H1 (cell line): ENCODE measurements at regions not wholly inside any gene's neighbourhood (a gene's known extent, or its start where the extent isn't known, plus 50 kb on each side); places are given as distances from the start of the nearest gene placed in this dataset.

Experiments used
- CTCF ChIA-PET: fragments of 300-600 bp; sonication (Branson Sonifier 250); formaldehyde crosslinking; loops from one replicate; lab custom pipeline; 2021; ENCODE audit not compliant: partially characterized antibody; lab: Charles Lee
- POLR2A ChIA-PET: fragments of 300-600 bp; sonication (Branson Sonifier 250); formaldehyde crosslinking; loops from one replicate; lab custom pipeline; 2021; ENCODE audit warnings: inconsistent platforms; ENCODE audit not compliant: partially characterized antibody; lab: Charles Lee
- DNase-seq, 2 experiments: peaks; one replicate each; pipeline versions ENCODE4 v3.0.0 to v3.0.0-alpha.2; 2010 to 2022; ENCODE audit warnings: low spot score in 2 of 2, low read depth in 1 of 2, mixed read lengths in 1 of 2
- FAIRE-seq: peaks from 2 replicates; lab custom pipeline; 2011; peaks lifted over from hg19 to GRCh38; lab: Jason Lieb, UNC
- H2AFZ ChIP-seq: 2 replicates; pipeline ENCODE4 v1.8.1; 2012; ENCODE audit warnings: low read length, inconsistent platforms
- H2AK5ac ChIP-seq: 2 replicates; pipeline ENCODE4 v1.6.1; 2013; ENCODE audit warnings: low read depth, low read length
- H2BK120ac ChIP-seq: replicated peaks from 2 replicates; pipeline ENCODE3; 2013; ENCODE audit warnings: low read depth, low read length, inconsistent platforms
- H2BK12ac ChIP-seq: 2 replicates; pipeline ENCODE4 v1.6.1; 2013; ENCODE audit warnings: low read depth, low read length
- H2BK15ac ChIP-seq: 2 replicates; pipeline ENCODE4 v1.6.1; 2013; ENCODE audit warnings: low read length
- H2BK20ac ChIP-seq: 2 replicates; pipeline ENCODE4 v1.6.1; 2013; ENCODE audit warnings: low read length
- H2BK5ac ChIP-seq: 2 replicates; pipeline ENCODE4 v1.6.1; 2013; ENCODE audit warnings: low read depth, low read length
- H3K14ac ChIP-seq: 2 replicates; pipeline ENCODE4 v1.6.1; 2013; ENCODE audit warnings: inconsistent platforms; ENCODE audit not compliant: insufficient read length
- H3K18ac ChIP-seq: 2 replicates; pipeline ENCODE4 v1.6.1; 2013; ENCODE audit warnings: low read length; ENCODE audit errors: extremely low read depth
- H3K23ac ChIP-seq: 2 replicates; pipeline ENCODE4 v1.6.1; 2013; ENCODE audit warnings: inconsistent platforms; ENCODE audit not compliant: insufficient read length
- H3K23me2 ChIP-seq: 2 replicates; pipeline ENCODE4 v1.6.1; 2013; ENCODE audit warnings: low read depth, low read length
- H3K27ac ChIP-seq: 2 replicates; pipeline ENCODE4 v1.6.1; 2011; ENCODE audit warnings: low read depth, low read length, inconsistent platforms
- H3K27me3 ChIP-seq, 4 experiments: replicated peaks in 1 of 4; 1 replicate in 1 of 4; 2 replicates in 3 of 4; pipeline versions ENCODE4 v1.6.1 to v1.8.1; 2011 to 2013; ENCODE audit warnings: low read length in 3 of 4, mild to moderate bottlenecking in 3 of 4, inconsistent platforms in 2 of 4, mixed read lengths in 2 of 4, moderate library complexity in 1 of 4; ENCODE audit not compliant: control insufficient read depth in 3 of 4, insufficient read depth in 3 of 4; ENCODE audit errors: extremely low read depth in 1 of 4
- H3K36me3 ChIP-seq, 4 experiments: 2 replicates each; pipeline versions ENCODE4 v1.6.1 to v1.8.1; 2011 to 2013; ENCODE audit warnings: mild to moderate bottlenecking in 4 of 4, low read length in 3 of 4, moderate library complexity in 2 of 4, control low read depth in 1 of 4, inconsistent platforms in 1 of 4; ENCODE audit not compliant: insufficient read depth in 4 of 4, control insufficient read depth in 2 of 4
- H3K4ac ChIP-seq: replicated peaks from 2 replicates; pipeline ENCODE3; 2013; ENCODE audit warnings: low read length, low read depth, mixed read lengths, inconsistent platforms; ENCODE audit not compliant: insufficient read length
- H3K4me1 ChIP-seq, 4 experiments: replicated peaks in 1 of 4; 1 replicate in 1 of 4; 2 replicates in 3 of 4; pipeline versions ENCODE4 v1.6.1 to v1.8.1; 2011 to 2013; ENCODE audit warnings: low read length in 3 of 4, inconsistent platforms in 2 of 4, mixed read lengths in 1 of 4; ENCODE audit not compliant: insufficient read depth in 4 of 4, control insufficient read depth in 3 of 4
- H3K4me2 ChIP-seq, 2 experiments: 2 replicates each; pipeline versions ENCODE4 v1.6.1 to v1.8.1; 2011 to 2013; ENCODE audit warnings: low read depth in 2 of 2, low read length in 2 of 2, control low read depth in 1 of 2, inconsistent platforms in 1 of 2, mild to moderate bottlenecking in 1 of 2; ENCODE audit not compliant: insufficient read depth in 1 of 2
- H3K4me3 ChIP-seq, 4 experiments: fragments of 200-600, 300-600 bp in 1 of 4; sonication (generic), shearing (Covaris generic), sonication (Bioruptor Twin) in 1 of 4; 2 replicates each; pipeline versions ENCODE4 v1.5.1 to v1.8.1; 2011 to 2016; ENCODE audit warnings: low read length in 4 of 4, low read depth in 3 of 4, control low read depth in 2 of 4, inconsistent platforms in 2 of 4, mild to moderate bottlenecking in 2 of 4, mixed read lengths in 1 of 4, moderate library complexity in 1 of 4; ENCODE audit not compliant: insufficient read depth in 2 of 4; ENCODE audit errors: extremely low read depth in 1 of 4
- H3K56ac ChIP-seq: replicated peaks from 2 replicates; pipeline ENCODE3; 2013; ENCODE audit warnings: low read depth, mild to moderate bottlenecking, mixed read lengths, low read length, inconsistent platforms; ENCODE audit not compliant: insufficient read length
- H3K79me1 ChIP-seq: 2 replicates; pipeline ENCODE4 v1.6.1; 2013; ENCODE audit warnings: low read depth, low read length, control low read depth
- H3K79me2 ChIP-seq, 2 experiments: 2 replicates each; pipeline versions ENCODE4 v1.6.1 to v1.8.1; 2012 to 2013; ENCODE audit warnings: low read length in 2 of 2, mild to moderate bottlenecking in 2 of 2, inconsistent platforms in 1 of 2; ENCODE audit not compliant: insufficient read depth in 2 of 2, control insufficient read depth in 1 of 2
- H3K9ac ChIP-seq, 4 experiments: replicated peaks in 1 of 4; 1 replicate in 1 of 4; 2 replicates in 3 of 4; pipeline versions ENCODE4 v1.6.1 to v1.8.1; 2011 to 2013; ENCODE audit warnings: low read depth in 3 of 4, low read length in 3 of 4, control low read depth in 2 of 4, mild to moderate bottlenecking in 2 of 4, moderate library complexity in 2 of 4, inconsistent platforms in 1 of 4; ENCODE audit errors: extremely low read depth in 1 of 4
- H3K9me3 ChIP-seq, 2 experiments: 2 replicates each; pipeline versions ENCODE4 v1.6.1 to v1.8.1; 2012 to 2013; ENCODE audit warnings: mild to moderate bottlenecking in 2 of 2, moderate library complexity in 2 of 2, control low read depth in 1 of 2, inconsistent platforms in 1 of 2, low read depth in 1 of 2, low read length in 1 of 2, mixed read lengths in 1 of 2; ENCODE audit not compliant: insufficient read depth in 2 of 2
- H4K20me1 ChIP-seq, 2 experiments: replicated peaks in 1 of 2; 2 replicates each; pipeline versions ENCODE3 to v1.8.1; 2011 to 2013; ENCODE audit warnings: inconsistent platforms in 2 of 2, low read length in 2 of 2, mild to moderate bottlenecking in 1 of 2; ENCODE audit not compliant: insufficient read depth in 2 of 2, control insufficient read depth in 1 of 2
- H4K5ac ChIP-seq: 2 replicates; pipeline ENCODE4 v1.6.1; 2013; ENCODE audit warnings: low read length, low read depth, mixed read lengths, inconsistent platforms; ENCODE audit not compliant: insufficient read length
- H4K8ac ChIP-seq: 2 replicates; pipeline ENCODE4 v1.8.0; 2013; ENCODE audit warnings: mild to moderate bottlenecking, moderate library complexity, low read length, inconsistent platforms; ENCODE audit not compliant: insufficient read depth; ENCODE audit errors: extremely low read depth
- H4K91ac ChIP-seq: replicated peaks from 2 replicates; pipeline ENCODE3; 2013; ENCODE audit warnings: low read length, mixed read lengths, inconsistent platforms; ENCODE audit not compliant: insufficient read length
- BACH1 ChIP-seq: IDR thresholded peaks from 2 replicates; pipeline ENCODE4 v1.6.1; 2012; ENCODE audit warnings: low read length, improper control_type of control experiment
- CBX8 ChIP-seq: fragments of 300-800, 300-1000 bp; sonication (generic); IDR thresholded peaks from 2 replicates; pipeline ENCODE4 v1.7.1; 2016; ENCODE audit warnings: low read depth, low read length, borderline replicate concordance
- CHD2 ChIP-seq: IDR thresholded peaks from 2 replicates; pipeline ENCODE4 v1.6.1; 2012; ENCODE audit warnings: low read length, improper control_type of control experiment
- CREB1 ChIP-seq: IDR thresholded peaks from 2 replicates; pipeline ENCODE4 v1.6.1; 2012; ENCODE audit warnings: inconsistent platforms
- E2F6 ChIP-seq: IDR thresholded peaks from 2 replicates; pipeline ENCODE4 v1.6.1; 2012; ENCODE audit warnings: inconsistent platforms
- GTF2F1 ChIP-seq: IDR thresholded peaks from 2 replicates; pipeline ENCODE4 v1.6.1; 2012; ENCODE audit warnings: low read depth, low read length, improper control_type of control experiment, borderline replicate concordance
- JUN ChIP-seq: IDR thresholded peaks from 2 replicates; pipeline ENCODE4 v1.6.1; 2011; ENCODE audit warnings: low read depth, mild to moderate bottlenecking, improper control_type of control experiment, low read length
- JUND ChIP-seq: IDR thresholded peaks from 2 replicates; pipeline ENCODE4 v1.6.1; 2011; ENCODE audit warnings: mild to moderate bottlenecking, improper control_type of control experiment, low read length
- KDM4A ChIP-seq: IDR thresholded peaks from one replicate; pipeline ENCODE4 v1.7.1; 2012; ENCODE audit warnings: low read depth, mild to moderate bottlenecking, moderate library complexity, low read length, inconsistent platforms; ENCODE audit not compliant: severe bottlenecking
- POLR2AphosphoS5 ChIP-seq: IDR thresholded peaks from 2 replicates; pipeline ENCODE4 v1.6.1; 2011; ENCODE audit warnings: low read depth, low read length
- RBBP5 ChIP-seq: IDR thresholded peaks from 2 replicates; pipeline ENCODE4 v1.7.1; 2012; ENCODE audit warnings: low read depth, mild to moderate bottlenecking, inconsistent platforms, low read length, moderate library complexity, borderline replicate concordance
- RFX5 ChIP-seq: IDR thresholded peaks from 2 replicates; pipeline ENCODE4 v1.6.1; 2011; ENCODE audit warnings: low read depth, low read length, improper control_type of control experiment, borderline replicate concordance
- RNF2 ChIP-seq: fragments of 200-900, 300-1000 bp; sonication (generic); IDR thresholded peaks from 2 replicates; pipeline ENCODE4 v1.7.1; 2016; ENCODE audit warnings: borderline replicate concordance, low read depth, mild to moderate bottlenecking, antibody characterized with exemption, low read length; ENCODE audit not compliant: poor library complexity, severe bottlenecking; ENCODE audit errors: missing control alignments
- TEAD4 ChIP-seq: IDR thresholded peaks from 2 replicates; pipeline ENCODE4 v1.6.1; 2012; ENCODE audit warnings: low read depth, low read length, inconsistent platforms, mixed read lengths
- YY1 ChIP-seq: IDR thresholded peaks from 2 replicates; pipeline ENCODE4 v1.6.1; 2011; ENCODE audit warnings: low read depth, mild to moderate bottlenecking, low read length
- WGBS, 2 experiments: shearing (Covaris generic) in 1 of 2; methylation state at CpG; one replicate each; pipeline versions ENCODE4 v1.1.6 to v1.1.7; 2013 to 2015; ENCODE audit warnings: low lambda C conversion rate in 2 of 2, mixed read lengths in 2 of 2, inconsistent platforms in 1 of 2, low coverage in 1 of 2, missing lambda C conversion rate in 1 of 2; ENCODE audit not compliant: insufficient replicate concordance in 2 of 2, insufficient coverage in 1 of 2, insufficient read length in 1 of 2; ENCODE audit errors: extremely low coverage in 1 of 2, missing lambda C conversion rate in 1 of 2; 5-methylcytosine and 5-hydroxymethylcytosine counted together

DNA sequence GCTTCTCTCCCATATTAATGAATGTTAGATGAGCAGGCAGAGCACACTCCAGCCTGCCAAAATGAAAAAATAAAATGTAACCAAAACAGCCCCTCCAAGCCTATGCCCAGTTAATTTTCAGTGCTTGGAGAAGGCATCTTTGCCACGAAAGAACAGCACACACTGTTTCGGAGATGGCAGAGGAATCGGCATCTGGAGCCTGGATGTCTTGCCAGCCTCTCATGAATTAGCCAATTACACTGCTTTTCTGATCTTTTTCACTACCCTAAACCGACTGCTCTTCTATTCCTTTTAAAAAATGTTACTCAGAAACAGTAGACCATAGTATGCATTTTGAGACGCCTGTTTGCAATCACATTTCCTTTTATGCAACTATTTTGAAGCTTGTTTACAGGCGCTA lies 249.6 kb downstream of the TLE3 start:
- Histone ChIP-seq H3K23me2 (no peaks in the 10 kb centered on the region), H2BK120ac (no peak overlapping the region), H3K36me3 (no peaks in the 10 kb centered on the region), H2AK5ac (no peak overlapping the region), H2AFZ (no peak overlapping the region), H3K9ac (no peak overlapping the region), H3K4me1 (no peaks in the 10 kb centered on the region; a peak in 1 of 7 replicates), H4K20me1 (no peaks in the 10 kb centered on the region), H2BK15ac (no peak overlapping the region), H3K4me3 (no peak overlapping the region), H2BK12ac (no peak overlapping the region), H3K18ac (no peak overlapping the region), H2BK20ac (no peak overlapping the region), H4K8ac (no peak overlapping the region), H4K5ac (no peak overlapping the region), H3K4ac (no peak overlapping the region), H3K27ac (no peak overlapping the region), H3K56ac (no peak overlapping the region), H3K14ac (no peak overlapping the region), H3K27me3 (no peaks in the 10 kb centered on the region), H3K9me3 (no peaks in the 10 kb centered on the region; a peak in 1 of 4 replicates), H3K79me1 (no peaks in the 10 kb centered on the region), H3K23ac (no peak overlapping the region), H3K79me2 (no peaks in the 10 kb centered on the region), H2BK5ac (no peak overlapping the region), H4K91ac (no peak overlapping the region), H3K4me2 (no peak overlapping the region)
- WGBS, 2 experiments, result 87% methylated on average over 6 of the region's 6 CpGs; no CpG with 5 or more reads in 1 of the 2 experiments
- POLR2A ChIA-PET, result no interaction called here
- no peak for FAIRE-seq
- CTCF ChIA-PET, result interaction anchor here (1.1 kb wide), 1 partner anchor 18 kb away, joined by 3 read pairs; no protein-coding TSS in a partner anchor
- no peak for DNase-seq
- TF ChIP-seq GTF2F1 (no peak), CHD2 (no peak), CREB1 (no peak), RNF2 (no peak), RFX5 (no peak), KDM4A (no peak), CBX8 (no peak), BACH1 (no peak), POLR2AphosphoS5 (no peak), JUN (no peak), TEAD4 (no peak), JUND (no peak), E2F6 (no peak), YY1 (no peak), RBBP5 (no peak)
